GM19468 (cell line): ENCODE measurements at regions not wholly inside any gene's neighbourhood (a gene's known extent, or its start where the extent isn't known, plus 50 kb on each side); places are given as distances from the start of the nearest gene placed in this dataset.

Source experiments
- ATAC-seq: cut with Tn5 transposase; IDR thresholded peaks from one replicate; pipeline ENCODE4 v1.9.1; 2021; ENCODE audit warnings: mild to moderate bottlenecking, moderate library complexity, moderate number of reproducible peaks; ENCODE audit not compliant: unreplicated experiment; ENCODE audit errors: extremely low read depth

DNA sequence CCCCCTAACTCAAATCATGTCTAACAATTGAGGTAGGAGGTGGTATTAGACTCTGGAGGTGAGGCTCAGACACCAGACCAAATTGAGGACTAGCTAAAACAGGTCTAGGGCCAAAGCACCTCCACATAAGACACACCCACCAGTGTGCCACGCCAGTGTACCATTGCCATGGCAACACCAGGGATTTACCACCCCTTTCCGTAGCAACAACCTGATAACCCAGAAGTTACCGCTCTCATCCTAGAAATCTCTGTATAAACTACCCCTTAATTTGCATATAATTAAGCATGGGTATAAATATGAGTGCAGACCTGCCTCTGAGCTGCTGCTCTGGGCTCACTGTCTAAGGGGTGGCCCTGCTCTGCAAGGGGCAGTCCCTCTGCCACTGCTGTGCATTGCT lies 57.4 kb upstream of the PPP2R5C start:
- no peak for ATAC-seq

DNA sequence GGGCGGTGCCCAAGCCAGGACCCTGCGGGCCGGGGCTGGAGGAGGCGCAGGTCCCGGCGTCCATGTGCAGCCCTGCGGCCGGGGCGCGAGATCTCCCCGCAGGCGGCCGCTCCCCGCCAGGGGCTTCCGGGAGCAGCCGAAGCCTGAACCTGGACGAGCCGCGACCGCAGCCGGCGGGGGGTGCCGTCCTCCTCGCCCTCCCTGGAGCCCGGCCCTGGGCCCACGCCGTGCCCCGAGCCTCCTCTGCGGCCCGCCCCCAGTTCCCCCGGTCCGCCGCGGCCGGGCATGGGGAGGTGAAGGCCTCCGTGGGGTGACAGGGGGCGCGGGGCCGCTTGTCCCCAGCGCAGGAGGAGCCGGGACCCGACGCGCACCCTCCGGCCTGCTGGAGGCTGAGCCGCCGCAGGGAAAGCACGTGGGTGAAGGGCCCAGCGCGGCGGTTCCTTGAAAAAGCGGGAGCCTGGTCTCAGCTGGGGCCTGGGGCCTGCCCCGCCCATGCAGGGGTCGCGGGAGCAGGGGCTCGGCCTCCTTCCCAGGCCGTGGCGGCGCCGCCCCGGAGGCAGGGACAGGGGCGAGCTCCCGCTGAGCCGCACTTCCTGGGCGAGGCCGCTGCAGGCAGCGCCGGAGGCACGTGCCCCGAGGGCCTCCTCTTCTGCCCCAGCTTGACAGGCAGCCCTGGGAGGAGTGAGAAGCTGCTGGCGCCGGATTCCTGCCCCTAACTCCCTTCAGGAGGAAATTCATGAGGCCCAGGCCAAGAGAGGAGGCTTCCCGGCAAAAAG lies 55.6 kb upstream of the PPP2R5C start:
- ATAC-seq = no peak

DNA sequence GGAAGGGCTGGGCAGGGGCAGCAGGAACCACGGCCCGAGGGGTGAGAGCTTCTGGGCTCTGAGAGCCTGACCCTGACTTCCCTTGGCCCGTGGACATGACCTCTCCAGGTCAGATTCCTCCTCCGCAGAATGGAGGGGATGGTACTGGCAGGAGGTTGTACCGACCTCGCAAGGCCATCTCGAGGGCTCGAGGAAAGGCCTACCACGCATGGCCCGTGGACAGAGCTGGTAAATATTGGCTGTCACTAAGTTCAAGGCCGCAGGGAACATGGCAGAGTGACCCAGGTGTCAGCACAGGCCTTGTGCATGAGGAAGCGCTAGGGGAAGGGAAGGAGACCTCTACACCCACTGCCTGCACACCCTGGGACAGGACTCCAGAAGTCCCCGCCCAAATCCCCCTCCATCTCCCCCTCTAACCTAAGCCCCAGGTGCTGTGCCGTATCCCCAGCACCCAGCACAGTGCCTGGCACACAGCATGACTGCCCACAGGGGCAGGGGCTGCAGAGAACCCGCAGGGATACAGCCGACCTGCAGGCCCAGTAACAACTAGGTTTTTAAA lies 54.9 kb upstream of the PPP2R5C start:
- no peak for ATAC-seq

DNA sequence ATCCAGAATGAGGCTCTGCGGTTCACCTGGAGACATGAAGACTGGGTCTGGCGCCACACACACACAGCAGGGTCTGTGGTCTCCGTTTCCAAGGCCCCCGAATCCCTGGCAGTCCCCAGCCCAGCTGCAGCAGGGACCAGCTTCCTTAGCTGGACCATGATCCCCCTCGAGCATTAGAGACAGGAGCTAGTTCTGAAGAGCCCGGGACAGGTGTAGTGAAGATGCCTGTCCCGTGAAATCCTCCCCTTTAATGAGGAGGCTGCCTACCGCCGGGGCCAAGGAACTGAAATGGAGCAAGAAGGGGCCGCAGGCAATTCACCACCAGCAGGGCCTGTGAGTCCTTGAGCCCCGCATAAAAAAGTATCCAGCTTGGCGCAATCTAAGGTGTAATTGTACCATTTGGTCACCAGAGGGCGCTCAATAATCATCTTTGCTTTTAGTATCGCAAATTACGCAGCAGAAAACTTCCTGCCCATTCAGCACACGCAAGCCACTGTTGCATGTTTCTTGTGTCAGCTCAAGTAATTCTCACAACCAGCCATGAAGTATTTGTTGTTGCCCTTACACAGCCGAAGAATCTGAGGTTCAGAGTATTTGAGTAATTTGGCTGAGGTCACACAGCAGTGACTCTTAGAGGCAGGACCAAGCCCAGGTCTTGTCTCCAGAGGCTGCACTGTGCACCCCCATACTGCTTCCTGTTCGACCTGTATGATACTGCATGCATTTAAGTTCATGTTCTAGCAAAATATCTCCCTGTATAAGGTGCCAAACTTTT lies 54.3 kb upstream of the PPP2R5C start:
- peak; percentile 37 for ATAC-seq

DNA sequence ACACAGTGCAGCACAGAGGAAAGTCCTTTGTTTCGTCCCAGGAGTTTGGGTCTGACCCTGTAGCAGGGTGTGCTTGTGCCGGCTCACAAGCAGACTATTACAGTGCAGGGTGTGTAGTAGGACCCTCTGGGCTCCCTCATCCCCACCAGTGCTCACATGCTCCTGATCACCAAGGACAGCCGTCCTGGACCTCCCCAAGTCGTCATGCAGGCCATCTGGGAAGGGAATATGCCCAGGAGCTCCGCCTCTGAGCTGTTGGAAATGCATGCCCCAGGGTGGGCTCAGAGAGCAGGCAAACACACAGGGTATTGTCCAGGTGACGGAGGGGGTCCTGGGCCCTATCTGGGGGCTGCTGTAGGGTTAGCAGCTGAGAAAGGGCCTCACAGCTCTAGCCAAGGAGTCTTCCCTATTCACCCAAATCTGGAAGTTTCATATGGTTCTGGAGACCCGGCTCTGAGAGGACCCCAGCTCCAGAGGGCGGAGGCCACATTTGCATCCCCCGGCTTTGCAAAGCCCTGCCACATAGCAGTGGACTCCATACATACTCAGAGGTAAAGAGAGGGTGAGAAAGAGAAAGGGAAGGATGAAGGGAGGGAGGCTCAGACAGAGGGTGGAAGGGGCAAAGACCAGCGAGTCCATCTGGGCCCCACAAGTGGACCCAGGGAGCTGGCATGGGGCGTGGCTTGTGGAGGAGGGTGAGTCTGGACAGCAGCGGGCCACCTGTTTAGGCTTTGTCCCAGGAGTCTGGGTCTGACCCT lies 53.5 kb upstream of the PPP2R5C start:
- ATAC-seq = no peak

DNA sequence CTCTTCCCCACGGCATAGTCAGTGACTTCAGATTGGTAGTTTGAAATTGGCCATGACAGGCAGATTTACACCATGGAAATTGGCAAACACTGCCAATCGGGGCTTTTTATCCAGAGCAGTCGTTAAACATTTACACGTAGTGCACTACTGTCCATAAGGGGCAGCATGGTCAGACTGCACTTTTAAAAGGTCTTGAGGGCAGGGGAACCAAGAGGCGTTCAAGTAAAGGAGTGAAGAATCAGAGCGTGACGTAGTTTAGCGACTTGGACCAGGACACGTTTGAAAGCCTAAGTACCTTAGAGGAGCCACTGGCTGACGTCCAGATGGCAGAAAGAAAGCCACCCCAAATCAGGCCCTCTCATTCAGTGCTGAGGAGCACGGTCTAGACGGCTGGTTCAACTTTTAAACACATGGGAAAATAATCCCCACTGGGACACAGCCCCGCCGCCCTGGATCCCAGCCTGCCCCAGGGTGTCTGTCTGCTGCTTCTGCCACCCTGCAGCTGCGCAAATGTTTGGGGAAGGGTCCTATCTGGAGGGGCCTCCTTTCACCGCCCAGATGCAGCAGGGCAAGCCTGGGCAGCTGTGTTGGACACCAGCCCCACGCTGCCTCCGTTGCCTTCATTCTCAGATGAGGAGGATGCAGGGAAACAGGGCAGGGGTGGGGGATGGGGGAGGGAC lies 52.5 kb upstream of the PPP2R5C start:
- ATAC-seq = no peak

DNA sequence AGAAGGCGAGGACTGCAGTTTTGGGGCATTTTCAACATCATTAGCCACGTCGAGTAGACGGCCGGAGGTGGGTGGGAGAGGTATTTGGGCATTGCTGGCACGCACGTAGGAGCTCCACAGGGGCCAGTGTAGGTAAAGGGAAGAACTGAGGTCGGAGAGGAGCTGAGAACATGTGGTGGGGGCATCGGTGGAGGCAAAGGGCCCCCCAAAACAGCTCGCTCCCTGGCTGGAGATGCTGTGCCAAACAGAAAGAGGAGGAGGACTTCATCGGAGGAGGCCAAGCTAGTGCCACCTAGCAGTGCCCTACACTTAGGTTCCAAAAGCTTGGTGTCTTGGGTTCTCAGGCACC lies 52.0 kb upstream of the PPP2R5C start:
- ATAC-seq = no peak

DNA sequence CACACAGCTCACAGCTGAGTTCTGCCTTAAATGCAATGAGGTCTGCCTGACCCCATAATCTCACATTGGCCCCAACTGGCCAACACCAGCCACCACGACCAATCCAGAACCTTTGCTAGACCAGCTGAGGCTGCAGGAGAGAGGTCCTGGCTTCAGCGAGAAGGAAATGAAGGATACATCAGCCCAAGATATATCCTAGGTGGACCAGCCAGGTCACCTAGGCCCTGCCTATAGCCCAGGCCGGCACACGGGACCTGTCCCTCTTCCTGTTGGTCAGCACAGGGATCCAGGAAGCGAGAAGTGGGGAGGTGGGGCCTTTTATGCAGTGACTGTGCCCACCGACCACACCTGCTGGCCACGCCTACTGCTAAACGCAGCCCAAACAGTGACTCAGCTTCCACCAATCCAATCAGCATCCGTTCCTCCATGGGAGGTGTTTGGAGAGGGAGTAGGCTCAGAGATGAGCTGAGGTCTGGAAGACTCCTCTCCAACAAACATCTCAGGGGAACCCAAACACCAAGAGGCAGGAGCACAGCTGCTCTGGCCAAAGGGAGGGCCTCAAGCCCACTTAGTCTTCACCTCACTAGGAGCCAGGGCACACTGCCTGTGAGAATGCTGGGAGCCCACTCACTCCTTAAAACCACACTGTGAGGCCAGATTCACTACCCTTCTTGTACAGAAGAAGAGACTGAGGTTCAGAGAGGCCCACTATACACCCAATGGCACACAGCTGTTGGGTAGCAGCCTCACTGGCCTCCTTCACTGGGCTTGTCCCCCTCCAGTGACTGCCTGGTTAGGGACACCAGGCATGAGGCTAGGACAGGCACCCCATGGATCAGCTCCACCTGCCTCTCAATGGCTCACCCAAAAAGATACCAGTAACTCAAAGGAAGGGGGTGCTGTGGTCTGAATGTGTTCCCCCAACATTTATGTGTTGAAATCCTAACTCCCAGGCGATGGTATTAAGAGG lies 51.3 kb upstream of the PPP2R5C start:
- no peak for ATAC-seq

DNA sequence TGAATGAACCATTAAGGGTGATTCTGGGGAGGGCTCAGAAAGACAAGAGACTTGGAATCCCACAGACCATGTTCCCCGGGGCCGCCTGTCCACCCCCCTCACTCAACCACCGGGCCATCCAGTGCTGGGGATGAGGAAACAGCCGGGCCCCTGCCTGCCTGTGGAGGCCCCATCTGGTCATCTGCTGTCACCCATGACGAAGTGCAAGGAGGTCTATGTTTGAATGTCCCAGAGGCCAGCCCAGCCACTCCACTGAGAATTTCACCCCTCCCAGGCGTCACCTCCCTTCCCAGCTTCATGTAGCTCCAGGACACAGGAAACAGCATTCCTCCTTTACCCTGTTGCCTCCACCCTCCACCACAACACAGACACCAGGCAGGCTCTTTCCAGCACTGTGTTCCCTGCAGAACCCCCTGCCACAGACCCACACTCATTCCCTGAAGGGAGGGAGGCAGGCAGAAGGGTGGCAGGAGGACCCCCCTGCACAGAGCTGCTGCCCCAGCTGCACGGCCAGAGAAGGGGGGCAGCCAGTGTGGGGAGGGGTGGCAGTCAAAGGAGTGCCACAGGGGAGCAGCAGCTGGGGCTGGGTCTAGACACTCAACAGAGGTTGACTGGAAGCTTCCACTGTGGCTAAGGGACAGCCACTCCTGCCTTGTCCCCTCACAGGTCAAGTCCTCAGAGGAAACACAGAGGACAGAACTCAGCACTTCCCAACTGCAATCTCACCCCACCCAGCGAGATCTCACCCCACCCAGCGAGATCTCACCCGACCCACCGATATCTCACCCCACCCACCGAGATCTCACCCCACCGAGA lies 50.3 kb upstream of the PPP2R5C start:
- no peak for ATAC-seq
